H1 (cell line): ENCODE measurements at regions not wholly inside any gene's neighbourhood (a gene's known extent, or its start where the extent isn't known, plus 50 kb on each side); places are given as distances from the start of the nearest gene placed in this dataset.

Experiments
- CTCF ChIA-PET: fragments of 300-600 bp; sonication (Branson Sonifier 250); formaldehyde crosslinking; loops from one replicate; lab custom pipeline; 2021; ENCODE audit not compliant: partially characterized antibody; lab: Charles Lee
- POLR2A ChIA-PET: fragments of 300-600 bp; sonication (Branson Sonifier 250); formaldehyde crosslinking; loops from one replicate; lab custom pipeline; 2021; ENCODE audit warnings: inconsistent platforms; ENCODE audit not compliant: partially characterized antibody; lab: Charles Lee
- DNase-seq, 2 experiments: peaks; one replicate each; pipeline versions ENCODE4 v3.0.0 to v3.0.0-alpha.2; 2010 to 2022; ENCODE audit warnings: low spot score in 2 of 2, low read depth in 1 of 2, mixed read lengths in 1 of 2
- FAIRE-seq: peaks from 2 replicates; lab custom pipeline; 2011; peaks lifted over from hg19 to GRCh38; lab: Jason Lieb, UNC
- H2AFZ ChIP-seq: 2 replicates; pipeline ENCODE4 v1.8.1; 2012; ENCODE audit warnings: low read length, inconsistent platforms
- H2AK5ac ChIP-seq: 2 replicates; pipeline ENCODE4 v1.6.1; 2013; ENCODE audit warnings: low read depth, low read length
- H2BK120ac ChIP-seq: replicated peaks from 2 replicates; pipeline ENCODE3; 2013; ENCODE audit warnings: low read depth, low read length, inconsistent platforms
- H2BK12ac ChIP-seq: 2 replicates; pipeline ENCODE4 v1.6.1; 2013; ENCODE audit warnings: low read depth, low read length
- H2BK15ac ChIP-seq: 2 replicates; pipeline ENCODE4 v1.6.1; 2013; ENCODE audit warnings: low read length
- H2BK20ac ChIP-seq: 2 replicates; pipeline ENCODE4 v1.6.1; 2013; ENCODE audit warnings: low read length
- H2BK5ac ChIP-seq: 2 replicates; pipeline ENCODE4 v1.6.1; 2013; ENCODE audit warnings: low read depth, low read length
- H3K14ac ChIP-seq: 2 replicates; pipeline ENCODE4 v1.6.1; 2013; ENCODE audit warnings: inconsistent platforms; ENCODE audit not compliant: insufficient read length
- H3K18ac ChIP-seq: 2 replicates; pipeline ENCODE4 v1.6.1; 2013; ENCODE audit warnings: low read length; ENCODE audit errors: extremely low read depth
- H3K23ac ChIP-seq: 2 replicates; pipeline ENCODE4 v1.6.1; 2013; ENCODE audit warnings: inconsistent platforms; ENCODE audit not compliant: insufficient read length
- H3K23me2 ChIP-seq: 2 replicates; pipeline ENCODE4 v1.6.1; 2013; ENCODE audit warnings: low read depth, low read length
- H3K27ac ChIP-seq: 2 replicates; pipeline ENCODE4 v1.6.1; 2011; ENCODE audit warnings: low read depth, low read length, inconsistent platforms
- H3K27me3 ChIP-seq, 4 experiments: replicated peaks in 1 of 4; 1 replicate in 1 of 4; 2 replicates in 3 of 4; pipeline versions ENCODE4 v1.6.1 to v1.8.1; 2011 to 2013; ENCODE audit warnings: low read length in 3 of 4, mild to moderate bottlenecking in 3 of 4, inconsistent platforms in 2 of 4, mixed read lengths in 2 of 4, moderate library complexity in 1 of 4; ENCODE audit not compliant: control insufficient read depth in 3 of 4, insufficient read depth in 3 of 4; ENCODE audit errors: extremely low read depth in 1 of 4
- H3K36me3 ChIP-seq, 4 experiments: 2 replicates each; pipeline versions ENCODE4 v1.6.1 to v1.8.1; 2011 to 2013; ENCODE audit warnings: mild to moderate bottlenecking in 4 of 4, low read length in 3 of 4, moderate library complexity in 2 of 4, control low read depth in 1 of 4, inconsistent platforms in 1 of 4; ENCODE audit not compliant: insufficient read depth in 4 of 4, control insufficient read depth in 2 of 4
- H3K4ac ChIP-seq: replicated peaks from 2 replicates; pipeline ENCODE3; 2013; ENCODE audit warnings: low read length, low read depth, mixed read lengths, inconsistent platforms; ENCODE audit not compliant: insufficient read length
- H3K4me1 ChIP-seq, 4 experiments: replicated peaks in 1 of 4; 1 replicate in 1 of 4; 2 replicates in 3 of 4; pipeline versions ENCODE4 v1.6.1 to v1.8.1; 2011 to 2013; ENCODE audit warnings: low read length in 3 of 4, inconsistent platforms in 2 of 4, mixed read lengths in 1 of 4; ENCODE audit not compliant: insufficient read depth in 4 of 4, control insufficient read depth in 3 of 4
- H3K4me2 ChIP-seq, 2 experiments: 2 replicates each; pipeline versions ENCODE4 v1.6.1 to v1.8.1; 2011 to 2013; ENCODE audit warnings: low read depth in 2 of 2, low read length in 2 of 2, control low read depth in 1 of 2, inconsistent platforms in 1 of 2, mild to moderate bottlenecking in 1 of 2; ENCODE audit not compliant: insufficient read depth in 1 of 2
- H3K4me3 ChIP-seq, 4 experiments: fragments of 200-600, 300-600 bp in 1 of 4; sonication (generic), shearing (Covaris generic), sonication (Bioruptor Twin) in 1 of 4; 2 replicates each; pipeline versions ENCODE4 v1.5.1 to v1.8.1; 2011 to 2016; ENCODE audit warnings: low read length in 4 of 4, low read depth in 3 of 4, control low read depth in 2 of 4, inconsistent platforms in 2 of 4, mild to moderate bottlenecking in 2 of 4, mixed read lengths in 1 of 4, moderate library complexity in 1 of 4; ENCODE audit not compliant: insufficient read depth in 2 of 4; ENCODE audit errors: extremely low read depth in 1 of 4
- H3K56ac ChIP-seq: replicated peaks from 2 replicates; pipeline ENCODE3; 2013; ENCODE audit warnings: low read depth, mild to moderate bottlenecking, mixed read lengths, low read length, inconsistent platforms; ENCODE audit not compliant: insufficient read length
- H3K79me1 ChIP-seq: 2 replicates; pipeline ENCODE4 v1.6.1; 2013; ENCODE audit warnings: low read depth, low read length, control low read depth
- H3K79me2 ChIP-seq, 2 experiments: 2 replicates each; pipeline versions ENCODE4 v1.6.1 to v1.8.1; 2012 to 2013; ENCODE audit warnings: low read length in 2 of 2, mild to moderate bottlenecking in 2 of 2, inconsistent platforms in 1 of 2; ENCODE audit not compliant: insufficient read depth in 2 of 2, control insufficient read depth in 1 of 2
- H3K9ac ChIP-seq, 4 experiments: replicated peaks in 1 of 4; 1 replicate in 1 of 4; 2 replicates in 3 of 4; pipeline versions ENCODE4 v1.6.1 to v1.8.1; 2011 to 2013; ENCODE audit warnings: low read depth in 3 of 4, low read length in 3 of 4, control low read depth in 2 of 4, mild to moderate bottlenecking in 2 of 4, moderate library complexity in 2 of 4, inconsistent platforms in 1 of 4; ENCODE audit errors: extremely low read depth in 1 of 4
- H3K9me3 ChIP-seq, 2 experiments: 2 replicates each; pipeline versions ENCODE4 v1.6.1 to v1.8.1; 2012 to 2013; ENCODE audit warnings: mild to moderate bottlenecking in 2 of 2, moderate library complexity in 2 of 2, control low read depth in 1 of 2, inconsistent platforms in 1 of 2, low read depth in 1 of 2, low read length in 1 of 2, mixed read lengths in 1 of 2; ENCODE audit not compliant: insufficient read depth in 2 of 2
- H4K20me1 ChIP-seq, 2 experiments: replicated peaks in 1 of 2; 2 replicates each; pipeline versions ENCODE3 to v1.8.1; 2011 to 2013; ENCODE audit warnings: inconsistent platforms in 2 of 2, low read length in 2 of 2, mild to moderate bottlenecking in 1 of 2; ENCODE audit not compliant: insufficient read depth in 2 of 2, control insufficient read depth in 1 of 2
- H4K5ac ChIP-seq: 2 replicates; pipeline ENCODE4 v1.6.1; 2013; ENCODE audit warnings: low read length, low read depth, mixed read lengths, inconsistent platforms; ENCODE audit not compliant: insufficient read length
- H4K8ac ChIP-seq: 2 replicates; pipeline ENCODE4 v1.8.0; 2013; ENCODE audit warnings: mild to moderate bottlenecking, moderate library complexity, low read length, inconsistent platforms; ENCODE audit not compliant: insufficient read depth; ENCODE audit errors: extremely low read depth
- H4K91ac ChIP-seq: replicated peaks from 2 replicates; pipeline ENCODE3; 2013; ENCODE audit warnings: low read length, mixed read lengths, inconsistent platforms; ENCODE audit not compliant: insufficient read length
- ASH2L ChIP-seq: fragments of 200-600, 300-600 bp; sonication (generic); IDR thresholded peaks from one replicate; pipeline ENCODE4 v1.7.1; 2017; ENCODE audit warnings: low read length
- JUN ChIP-seq: IDR thresholded peaks from 2 replicates; pipeline ENCODE4 v1.6.1; 2011; ENCODE audit warnings: low read depth, mild to moderate bottlenecking, improper control_type of control experiment, low read length
- SIN3A ChIP-seq, 2 experiments: IDR thresholded peaks in 1 of 2; conservative IDR thresholded peaks in 1 of 2; 2 replicates each; pipeline ENCODE4 v1.6.1; 2011 to 2012; ENCODE audit warnings: low read length in 2 of 2, improper control_type of control experiment in 1 of 2, low read depth in 1 of 2, mild to moderate bottlenecking in 1 of 2
- SP2 ChIP-seq: IDR thresholded peaks from 2 replicates; pipeline ENCODE4 v1.6.1; 2012; ENCODE audit warnings: mild to moderate bottlenecking, low read length, inconsistent platforms
- TAF7 ChIP-seq: optimal IDR thresholded peaks from 2 replicates; pipeline ENCODE3; 2011; ENCODE audit warnings: low read depth, mild to moderate bottlenecking, inconsistent platforms, low read length, moderate library complexity, borderline replicate concordance
- WGBS, 2 experiments: shearing (Covaris generic) in 1 of 2; methylation state at CpG; one replicate each; pipeline versions ENCODE4 v1.1.6 to v1.1.7; 2013 to 2015; ENCODE audit warnings: low lambda C conversion rate in 2 of 2, mixed read lengths in 2 of 2, inconsistent platforms in 1 of 2, low coverage in 1 of 2, missing lambda C conversion rate in 1 of 2; ENCODE audit not compliant: insufficient replicate concordance in 2 of 2, insufficient coverage in 1 of 2, insufficient read length in 1 of 2; ENCODE audit errors: extremely low coverage in 1 of 2, missing lambda C conversion rate in 1 of 2; 5-methylcytosine and 5-hydroxymethylcytosine counted together
- TF ChIP-seq, protein P1 (sequence below): IDR thresholded peaks from 2 replicates; pipeline ENCODE4 v1.6.1; 2011; ENCODE audit warnings: low read depth, mild to moderate bottlenecking, low read length; ENCODE audit not compliant: insufficient read depth
- TF ChIP-seq, protein P2 (sequence below): IDR thresholded peaks from 2 replicates; pipeline ENCODE4 v1.6.1; 2012; ENCODE audit warnings: inconsistent platforms

DNA sequence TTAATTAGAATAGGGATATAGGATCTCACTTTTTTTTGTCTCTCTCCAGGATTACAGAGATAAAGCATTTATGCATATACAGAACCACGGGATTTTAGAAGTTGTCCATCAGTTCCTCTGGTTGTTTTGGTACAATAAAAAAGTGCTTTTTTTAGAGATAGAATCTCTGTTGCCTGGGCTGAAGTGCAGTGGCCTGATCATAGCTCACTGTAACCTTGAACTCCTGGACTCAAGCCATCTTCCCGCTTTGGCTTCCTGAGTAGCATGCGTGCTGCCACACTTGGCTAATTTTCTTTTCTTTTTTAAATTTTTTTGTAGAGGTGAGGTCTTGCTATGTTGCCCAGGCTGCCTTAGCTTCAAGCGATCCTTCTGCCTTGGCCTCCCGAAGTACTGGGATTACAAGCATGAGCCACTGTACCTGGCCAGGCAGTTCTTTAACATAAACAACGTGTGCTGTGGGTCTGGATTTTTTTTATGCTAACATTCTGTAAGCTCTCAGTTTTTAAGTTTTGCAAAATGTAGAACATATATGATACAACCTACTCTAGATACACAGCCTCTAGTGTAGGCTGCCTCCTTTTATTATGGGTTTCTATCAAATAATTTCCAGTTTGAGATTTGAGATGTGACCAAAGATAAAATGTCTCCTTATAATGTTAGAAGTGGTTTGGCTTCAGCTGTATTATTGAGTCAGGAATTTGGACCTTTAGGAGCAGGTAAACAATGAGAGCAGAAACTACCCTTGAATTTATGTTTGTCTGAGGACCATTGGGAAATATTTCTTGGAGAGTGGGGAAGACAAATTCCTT, 57.4 kb upstream of the ULK4 start:
- H3K23me2 ChIP-seq = peaks cover 4% of the 10 kb centered on the region
- H3K27me3 ChIP-seq = peaks cover 0 to 3% (median 2%) of the 10 kb centered on the region in 4 experiments; a peak in 4 of 7 replicates
- no peak overlapping the region for H3K4me3 ChIP-seq
- H2BK5ac ChIP-seq = no peak overlapping the region
- H3K79me1 ChIP-seq = peaks cover 4% of the 10 kb centered on the region; the same call in 1 of the 2 replicates
- no peak overlapping the region for H2BK15ac ChIP-seq
- no peak overlapping the region for H2BK20ac ChIP-seq
- no peaks in the 10 kb centered on the region for H3K9me3 ChIP-seq
- peaks cover 3 to 14% (median 9%) of the 10 kb centered on the region in 4 experiments; a peak in 6 of 7 replicates for H3K4me1 ChIP-seq
- DNase-seq = no peak
- H3K18ac ChIP-seq = no peak overlapping the region
- peaks cover 2 to 6% of the 10 kb centered on the region in 2 experiments for H4K20me1 ChIP-seq
- no peak overlapping the region for H3K27ac ChIP-seq
- H2AFZ ChIP-seq = no peak overlapping the region
- H2BK12ac ChIP-seq = 0 out of 2 replicates have a peak overlapping the region, but pooled peaks have one; percentile 52
- H4K91ac ChIP-seq = no peak overlapping the region
- POLR2A ChIA-PET = no interaction called here
- no peak overlapping the region for H3K56ac ChIP-seq
- H3K79me2 ChIP-seq = peaks cover 17 to 91% of the 10 kb centered on the region in 2 experiments
- TF ChIP-seq, protein P1, sequence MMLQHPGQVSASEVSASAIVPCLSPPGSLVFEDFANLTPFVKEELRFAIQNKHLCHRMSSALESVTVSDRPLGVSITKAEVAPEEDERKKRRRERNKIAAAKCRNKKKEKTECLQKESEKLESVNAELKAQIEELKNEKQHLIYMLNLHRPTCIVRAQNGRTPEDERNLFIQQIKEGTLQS = no peak
- TF ChIP-seq, protein P2, sequence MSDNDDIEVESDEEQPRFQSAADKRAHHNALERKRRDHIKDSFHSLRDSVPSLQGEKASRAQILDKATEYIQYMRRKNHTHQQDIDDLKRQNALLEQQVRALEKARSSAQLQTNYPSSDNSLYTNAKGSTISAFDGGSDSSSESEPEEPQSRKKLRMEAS = no peak
- no peak for TF ChIP-seq SP2
- TF ChIP-seq SIN3A (conservative IDR thresholded peaks at IDR 0.05 in 1 of 2, IDR thresholded peaks at IDR 0.05 in 1 of 2; ENCODE audit: low read depth in 1 of 2, low read length in 2 of 2) = no peak
- no peak for TF ChIP-seq JUN
- no peak for TF ChIP-seq ASH2L
- no peak for TF ChIP-seq TAF7
- H3K23ac ChIP-seq = no peak overlapping the region
- CTCF ChIA-PET = interaction anchor here (0.9 kb wide), 1 partner anchor 80 kb away, joined by 3 read pairs; no protein-coding TSS in a partner anchor
- no peak overlapping the region for H4K5ac ChIP-seq
- no peak overlapping the region for H3K9ac ChIP-seq
- no peak overlapping the region for H2BK120ac ChIP-seq
- H3K4me2 ChIP-seq = no peak overlapping the region
- no peak overlapping the region for H4K8ac ChIP-seq
- peak overlapping the region; percentile 99; the same call in 1 of the 2 replicates for H2AK5ac ChIP-seq
- no peaks in the 10 kb centered on the region for H3K36me3 ChIP-seq
- H3K14ac ChIP-seq = no peak overlapping the region
- no peak for FAIRE-seq
- no peak overlapping the region for H3K4ac ChIP-seq
- 90% methylated on average over 6 of the region's 6 CpGs; no CpG with 5 or more reads in 1 of the 2 experiments for WGBS, 2 experiments
